HG02973 (cell line): ENCODE measurements at regions not wholly inside any gene's neighbourhood (a gene's known extent, or its start where the extent isn't known, plus 50 kb on each side); places are given as distances from the start of the nearest gene placed in this dataset.

Experiments used
- ATAC-seq: cut with Tn5 transposase; IDR thresholded peaks from one replicate; pipeline ENCODE4 v1.9.1; 2021; ENCODE audit warnings: moderate library complexity; ENCODE audit not compliant: unreplicated experiment

GRCh38 chr13:90084684-90085290, 1262.7 kb upstream of the MIR17HG start:
- no peak for ATAC-seq

GRCh38 chr13:90089051-90089450, 1258.4 kb upstream of the MIR17HG start:
- ATAC-seq: no peak

- ATAC-seq: no peak
These were observed 1255.9 kb upstream of the MIR17HG start for GRCh38 chr13:90091611-90092010.

GRCh38 chr13:90094357-90094756, 1253.1 kb upstream of the MIR17HG start:
- ATAC-seq: no peak

GRCh38 chr13:90098577-90098976, 1248.9 kb upstream of the MIR17HG start:
- ATAC-seq: no peak

GRCh38 chr13:90099847-90100246, 1247.6 kb upstream of the MIR17HG start:
- ATAC-seq: no peak

- no peak for ATAC-seq
These were observed 1244.2 kb upstream of the MIR17HG start for GRCh38 chr13:90103099-90103784.

- ATAC-seq: no peak
These were observed 1242.7 kb upstream of the MIR17HG start for GRCh38 chr13:90104764-90105163.

GRCh38 chr13:90105276-90105675, 1242.2 kb upstream of the MIR17HG start:
- ATAC-seq: no peak

- no peak for ATAC-seq
These were observed 1241.5 kb upstream of the MIR17HG start for GRCh38 chr13:90105849-90106496.

GRCh38 chr13:90107661-90108060, 1239.8 kb upstream of the MIR17HG start:
- ATAC-seq: no peak

- ATAC-seq: no peak
These were observed 1238.9 kb upstream of the MIR17HG start for GRCh38 chr13:90108547-90108946.

GRCh38 chr13:90116121-90116520, 1231.4 kb upstream of the MIR17HG start:
- no peak for ATAC-seq

- no peak for ATAC-seq
These were observed 1228.9 kb upstream of the MIR17HG start for GRCh38 chr13:90118467-90119071.

- no peak for ATAC-seq
These were observed 1227.5 kb upstream of the MIR17HG start for GRCh38 chr13:90120026-90120425.

GRCh38 chr13:90121784-90122183, 1225.7 kb upstream of the MIR17HG start:
- no peak for ATAC-seq

GRCh38 chr13:90122531-90122930, 1225.0 kb upstream of the MIR17HG start:
- no peak for ATAC-seq

- ATAC-seq: no peak
These were observed 1211.9 kb upstream of the MIR17HG start for GRCh38 chr13:90135558-90135957.

- ATAC-seq: no peak
These were observed 1205.2 kb upstream of the MIR17HG start for GRCh38 chr13:90142251-90142650.

- no peak for ATAC-seq
These were observed 1193.1 kb upstream of the MIR17HG start for GRCh38 chr13:90154311-90154960.

- no peak for ATAC-seq
These were observed 1191.1 kb upstream of the MIR17HG start for GRCh38 chr13:90156390-90156789.
